ENCODE measurements at regions not wholly inside any gene's neighbourhood (a gene's known extent, or its start where the extent isn't known, plus 50 kb on each side); places are given as distances from the start of the nearest gene placed in this dataset.

DNA sequence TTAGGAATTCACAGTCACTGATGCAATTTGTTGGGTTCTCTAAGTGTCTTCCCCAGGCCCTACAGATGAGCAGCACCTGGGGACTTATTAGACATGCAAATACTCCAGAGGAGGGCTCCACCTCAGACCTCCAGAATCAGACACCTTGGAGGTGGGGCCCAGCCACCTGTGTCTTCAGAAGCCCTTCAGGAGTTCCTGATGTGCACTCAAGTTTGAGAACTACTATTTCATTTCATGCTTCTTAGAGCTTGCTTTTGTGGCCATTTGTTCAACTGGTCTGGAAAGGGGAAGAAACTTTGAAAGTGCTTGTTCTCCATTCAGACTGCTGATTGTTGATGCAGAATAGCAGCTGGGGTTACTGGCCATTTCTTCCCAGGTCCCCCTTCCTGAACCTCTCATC, 472.0 kb downstream of the COG6 start:
- H3K27ac Mint-ChIP-seq (ENCODE audit: unreplicated experiment), result no peak overlapping the region
- H3K36me3 Mint-ChIP-seq (ENCODE audit: insufficient read depth, unreplicated experiment), result no peaks in the 10 kb centered on the region
- H3K9me3 Mint-ChIP-seq (ENCODE audit: low read depth, unreplicated experiment), result no peaks in the 10 kb centered on the region
- no TSS peak for BruUV-seq (replicated peaks)
- DNase-seq, result no peak
- H3K4me1 Mint-ChIP-seq (ENCODE audit: low read depth, unreplicated experiment), result no peaks in the 10 kb centered on the region
- CTCF ChIA-PET, result no interaction called here
- H3K4me3 Mint-ChIP-seq (ENCODE audit: low read depth, unreplicated experiment), result no peak overlapping the region
- TF ChIP-seq CTCF (IDR thresholded peaks at IDR 0.05; ENCODE audit: unreplicated experiment), result no peak
- intact Hi-C loops (cut with micrococcal nuclease; ENCODE audit: unreplicated experiment), result no loop called here
- no peaks in the 10 kb centered on the region for H3K27me3 Mint-ChIP-seq (ENCODE audit: unreplicated experiment)

- Mint-ChIP-seq H3K27me3 (ENCODE audit: unreplicated experiment) (no peaks in the 10 kb centered on the region), H3K36me3 (ENCODE audit: insufficient read depth, unreplicated experiment) (no peaks in the 10 kb centered on the region), H3K4me1 (ENCODE audit: low read depth, unreplicated experiment) (no peaks in the 10 kb centered on the region), H3K4me3 (ENCODE audit: low read depth, unreplicated experiment) (no peak overlapping the region), H3K9me3 (ENCODE audit: low read depth, unreplicated experiment) (no peaks in the 10 kb centered on the region), H3K27ac (ENCODE audit: unreplicated experiment) (no peak overlapping the region)
- DNase-seq, result no peak
- intact Hi-C loops (cut with micrococcal nuclease; ENCODE audit: unreplicated experiment), result no loop called here
- CTCF ChIA-PET, result no interaction called here
- TF ChIP-seq CTCF (IDR thresholded peaks at IDR 0.05; ENCODE audit: unreplicated experiment), result no peak
- no TSS peak for BruUV-seq (replicated peaks)
Observed at GRCh38 chr13:40127925-40128324, 472.5 kb downstream of the COG6 start.

- H3K27me3 Mint-ChIP-seq (ENCODE audit: unreplicated experiment), result no peaks in the 10 kb centered on the region
- CTCF ChIA-PET, result no interaction called here
- BruUV-seq (replicated peaks), result no TSS peak
- H3K36me3 Mint-ChIP-seq (ENCODE audit: insufficient read depth, unreplicated experiment), result no peaks in the 10 kb centered on the region
- no peak for DNase-seq
- H3K9me3 Mint-ChIP-seq (ENCODE audit: low read depth, unreplicated experiment), result no peaks in the 10 kb centered on the region
- H3K4me1 Mint-ChIP-seq (ENCODE audit: low read depth, unreplicated experiment), result no peaks in the 10 kb centered on the region
- H3K4me3 Mint-ChIP-seq (ENCODE audit: low read depth, unreplicated experiment), result no peak overlapping the region
- H3K27ac Mint-ChIP-seq (ENCODE audit: unreplicated experiment), result peak overlapping the region; percentile 42
- TF ChIP-seq CTCF (IDR thresholded peaks at IDR 0.05; ENCODE audit: unreplicated experiment), result no peak
- intact Hi-C loops (cut with micrococcal nuclease; ENCODE audit: unreplicated experiment), result no loop called here
Observed at GRCh38 chr13:40129467-40129866, 474.0 kb downstream of the COG6 start.

GRCh38 chr13:40130871-40131636, 475.6 kb downstream of the COG6 start:
- no peaks in the 10 kb centered on the region for H3K9me3 Mint-ChIP-seq (ENCODE audit: low read depth, unreplicated experiment)
- intact Hi-C loops (cut with micrococcal nuclease; ENCODE audit: unreplicated experiment), result no loop called here
- CTCF ChIA-PET, result no interaction called here
- no peak for DNase-seq
- H3K4me3 Mint-ChIP-seq (ENCODE audit: low read depth, unreplicated experiment), result no peak overlapping the region
- no peak overlapping the region for H3K27ac Mint-ChIP-seq (ENCODE audit: unreplicated experiment)
- H3K27me3 Mint-ChIP-seq (ENCODE audit: unreplicated experiment), result no peaks in the 10 kb centered on the region
- no peak for TF ChIP-seq CTCF (IDR thresholded peaks at IDR 0.05; ENCODE audit: unreplicated experiment)
- no peaks in the 10 kb centered on the region for H3K36me3 Mint-ChIP-seq (ENCODE audit: insufficient read depth, unreplicated experiment)
- no peaks in the 10 kb centered on the region for H3K4me1 Mint-ChIP-seq (ENCODE audit: low read depth, unreplicated experiment)
- BruUV-seq (replicated peaks), result no TSS peak

Data from Calu3 (cell line).